Ovary (tissue), 3 donors: ENCODE measurements at regions not wholly inside any gene's neighbourhood (a gene's known extent, or its start where the extent isn't known, plus 50 kb on each side); places are given as distances from the start of the nearest gene placed in this dataset.

ENCODE experiments used
- CTCF ChIP-seq, 3 donors: fragments of 450-650 bp in 2 of 3; fragments of 200-600 bp in 1 of 3; IDR thresholded peaks; one replicate each; pipeline versions ENCODE4 v1.5.1 to v1.8.0; 2016 to 2022; ENCODE audit warnings: antibody characterized with exemption in 3 of 3, mild to moderate bottlenecking in 1 of 3
- POLR2A ChIP-seq: fragments of 450-650 bp; IDR thresholded peaks from one replicate; pipeline ENCODE4 v1.6.1; 2017; ENCODE audit warnings: antibody characterized with exemption, mild to moderate bottlenecking, moderate library complexity
- donor health status: DM: no; HTN: no; CAD: no.

- TF ChIP-seq CTCF (IDR thresholded peaks at IDR 0.05) (no peak), POLR2A (no peak)
These were observed 313.7 kb upstream of the MGAT5 start for GRCh38 chr2:133940134-133940533.
